GM19455 (cell line): ENCODE measurements at regions not wholly inside any gene's neighbourhood (a gene's known extent, or its start where the extent isn't known, plus 50 kb on each side); places are given as distances from the start of the nearest gene placed in this dataset.
"Not testable (repeated sequence)": the region's sequence is repeated elsewhere in the genome, so short reads cannot be mapped to it uniquely, and the experiment has no call there.

Experiments
- ATAC-seq: cut with Tn5 transposase; IDR thresholded peaks from one replicate; pipeline ENCODE4 v1.9.1; 2021; ENCODE audit not compliant: unreplicated experiment

- no peak for ATAC-seq
These were observed 189.6 kb downstream of the DUSP6 start for GRCh38 chr12:89162589-89163261.

DNA sequence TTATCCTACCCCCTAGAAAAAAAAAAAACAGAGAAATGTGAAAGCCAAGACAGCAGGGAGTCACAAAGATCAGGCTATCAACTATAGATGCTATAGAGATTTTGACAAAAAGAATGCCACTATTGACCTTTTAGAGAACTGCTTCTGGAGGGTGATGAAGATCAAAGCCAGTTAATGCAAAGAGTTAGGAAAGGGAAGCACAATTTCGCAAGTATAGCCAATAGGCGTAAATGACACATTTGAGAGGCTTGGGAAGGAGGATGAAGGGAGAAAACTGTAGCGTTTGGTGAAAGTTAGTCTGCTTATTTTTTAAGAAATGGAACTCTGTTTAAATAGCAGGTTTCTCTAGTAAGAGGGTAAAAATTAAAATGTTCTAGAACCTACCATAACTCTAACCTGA lies 190.7 kb downstream of the DUSP6 start:
- ATAC-seq = no peak

DNA sequence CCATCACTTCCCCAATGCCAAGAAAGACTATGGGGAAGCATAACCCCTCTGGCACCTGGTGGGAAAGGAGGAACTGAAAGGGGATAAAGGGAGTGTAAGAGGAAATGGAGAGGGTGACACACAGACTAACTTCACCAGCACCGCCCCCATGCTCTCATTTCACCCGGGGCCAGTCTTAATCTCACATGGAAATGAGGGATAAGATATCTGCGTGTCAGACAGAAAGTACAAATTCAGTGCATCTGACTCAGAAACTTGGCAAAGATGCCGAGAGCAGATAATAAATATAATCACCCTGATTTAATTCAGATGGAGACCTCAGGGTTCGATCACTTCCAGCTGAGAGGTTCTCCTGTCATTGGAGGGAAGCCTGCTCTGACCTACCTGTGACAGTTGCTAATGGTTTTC lies 191.6 kb downstream of the DUSP6 start:
- ATAC-seq = no peak

DNA sequence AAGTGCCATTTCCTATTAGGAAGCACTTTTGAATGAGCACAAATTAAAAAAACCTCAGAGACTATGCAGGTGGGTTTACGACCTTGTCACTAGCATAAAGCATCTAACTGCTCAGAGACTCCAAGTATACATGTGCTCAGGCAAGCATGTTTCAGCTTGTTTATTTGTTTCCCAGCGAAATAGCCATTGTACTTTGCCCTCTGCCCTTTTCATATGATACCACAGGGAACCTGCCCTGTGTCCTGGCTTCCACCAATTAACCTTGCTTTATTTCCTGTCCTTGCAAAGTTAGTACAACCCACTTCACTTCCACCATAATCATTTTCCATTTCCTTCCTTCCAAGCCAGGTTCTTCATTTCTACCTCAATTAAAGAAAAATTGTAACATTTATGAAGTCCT lies 194.9 kb downstream of the DUSP6 start:
- no peak for ATAC-seq

GRCh38 chr12:89156862-89157262 lies 195.4 kb downstream of the DUSP6 start:
- no peak for ATAC-seq

GRCh38 chr12:89156340-89156739 lies 196.0 kb downstream of the DUSP6 start:
- no peak for ATAC-seq

DNA sequence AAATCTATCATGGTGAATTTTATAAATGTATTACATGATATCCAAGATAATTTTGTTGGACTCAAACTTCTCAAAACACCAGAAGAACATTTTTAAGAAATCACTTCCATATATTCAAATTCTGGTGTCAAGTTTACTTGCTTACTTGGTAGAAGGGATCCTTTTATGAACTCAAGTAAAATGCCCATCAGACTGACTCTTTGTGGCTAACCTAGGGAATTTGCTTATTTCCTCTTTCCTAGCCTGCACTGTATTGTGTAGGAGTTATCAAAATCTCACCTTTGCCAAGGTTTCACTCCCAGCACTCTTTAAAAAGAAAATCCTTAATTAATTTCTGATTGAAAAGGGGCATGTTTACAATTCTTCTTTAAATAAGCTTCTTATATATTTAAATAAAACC lies 196.5 kb downstream of the DUSP6 start:
- no peak for ATAC-seq

- ATAC-seq = no peak
These were observed 197.4 kb downstream of the DUSP6 start for GRCh38 chr12:89154743-89155499.

DNA sequence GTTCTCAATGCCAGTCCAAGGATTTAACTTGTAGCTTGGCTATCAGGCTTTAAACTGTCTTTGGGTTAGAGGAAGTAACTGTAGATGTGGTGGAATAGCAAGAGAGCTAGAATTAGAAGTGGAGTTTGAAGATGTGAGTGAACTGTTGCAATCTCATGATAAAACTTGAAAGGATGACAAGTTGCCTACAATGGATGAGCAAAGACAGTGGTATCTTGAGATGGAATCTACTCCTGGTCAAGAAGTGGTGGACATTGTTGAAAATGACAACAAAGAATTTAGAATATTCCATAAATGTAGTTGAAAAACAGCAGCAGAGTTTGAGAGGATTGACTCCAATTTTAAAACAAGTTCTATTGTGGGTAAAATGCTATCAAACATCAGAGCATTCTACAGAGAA lies 199.0 kb downstream of the DUSP6 start:
- no peak for ATAC-seq

- ATAC-seq = no peak
These were observed 200.8 kb downstream of the DUSP6 start for GRCh38 chr12:89151536-89151935.

DNA sequence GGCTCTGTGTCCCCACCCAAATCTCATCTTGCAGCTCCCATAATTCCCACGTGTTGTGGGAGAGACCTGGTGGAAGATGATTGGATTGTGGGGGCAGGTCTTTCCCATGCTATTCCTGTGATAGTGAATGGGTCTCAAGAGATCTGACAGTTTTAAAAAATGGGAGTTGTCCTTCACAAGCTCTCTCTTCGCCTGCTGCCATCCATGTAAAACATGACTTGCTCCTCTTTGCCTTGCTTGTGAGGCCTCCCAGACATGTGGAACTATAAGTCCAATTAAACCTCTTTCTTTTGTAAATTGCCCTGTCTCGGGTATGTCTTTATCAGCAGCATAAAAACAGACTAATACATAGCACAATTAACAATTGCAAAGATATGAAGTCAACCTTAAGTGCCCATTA lies 201.5 kb downstream of the DUSP6 start:
- ATAC-seq = not testable (repeated sequence)

GRCh38 chr12:89140602-89141238 lies 211.6 kb downstream of the DUSP6 start:
- ATAC-seq = no peak

GRCh38 chr12:89140141-89140540 lies 212.2 kb downstream of the DUSP6 start:
- ATAC-seq = no peak

GRCh38 chr12:89139390-89139789 lies 212.9 kb downstream of the DUSP6 start:
- ATAC-seq = no peak

DNA sequence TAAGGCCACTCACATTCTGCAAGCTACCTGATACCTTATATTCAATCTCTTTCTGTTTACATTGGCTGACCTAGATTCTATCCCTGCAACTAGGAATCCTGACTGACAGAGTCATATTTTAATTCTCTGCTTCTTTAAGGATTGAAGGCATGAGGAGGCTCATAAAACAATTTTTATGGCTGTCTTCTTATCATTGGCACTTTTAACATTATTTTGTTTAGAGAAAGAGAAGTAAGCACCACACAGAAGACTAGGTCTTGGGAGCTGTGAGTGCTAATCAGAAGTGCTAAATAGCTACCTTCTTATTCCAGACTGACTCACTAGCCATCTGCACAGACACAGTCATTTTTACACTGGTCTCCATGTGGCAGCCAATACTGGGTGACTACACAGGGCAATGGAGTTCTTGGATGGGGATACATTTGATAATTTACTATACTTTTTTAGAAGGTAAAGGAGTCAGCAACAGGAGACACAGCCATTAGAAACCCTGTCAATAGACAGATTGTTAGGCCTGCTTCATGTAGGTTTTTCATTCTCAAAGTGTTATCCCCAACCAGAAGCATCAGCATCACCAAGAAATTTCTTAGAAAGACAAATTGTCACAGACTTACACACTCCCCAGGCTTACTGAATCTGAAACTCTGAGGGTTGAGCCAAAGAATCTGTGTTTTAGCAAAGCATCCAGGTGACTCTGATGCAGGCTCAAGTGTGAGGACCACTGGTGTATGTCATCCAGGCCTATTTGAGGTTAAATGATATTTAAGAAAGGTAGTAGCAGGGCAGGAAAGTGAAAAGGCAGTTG lies 214.1 kb downstream of the DUSP6 start:
- ATAC-seq = no peak

GRCh38 chr12:89135976-89136634 lies 216.2 kb downstream of the DUSP6 start:
- ATAC-seq = no peak

- ATAC-seq = no peak
These were observed 218.0 kb downstream of the DUSP6 start for GRCh38 chr12:89134213-89134770.

GRCh38 chr12:89129167-89129870 lies 223.0 kb downstream of the DUSP6 start:
- no peak for ATAC-seq

- no peak for ATAC-seq
These were observed 225.6 kb downstream of the DUSP6 start for GRCh38 chr12:89126712-89127111.

DNA sequence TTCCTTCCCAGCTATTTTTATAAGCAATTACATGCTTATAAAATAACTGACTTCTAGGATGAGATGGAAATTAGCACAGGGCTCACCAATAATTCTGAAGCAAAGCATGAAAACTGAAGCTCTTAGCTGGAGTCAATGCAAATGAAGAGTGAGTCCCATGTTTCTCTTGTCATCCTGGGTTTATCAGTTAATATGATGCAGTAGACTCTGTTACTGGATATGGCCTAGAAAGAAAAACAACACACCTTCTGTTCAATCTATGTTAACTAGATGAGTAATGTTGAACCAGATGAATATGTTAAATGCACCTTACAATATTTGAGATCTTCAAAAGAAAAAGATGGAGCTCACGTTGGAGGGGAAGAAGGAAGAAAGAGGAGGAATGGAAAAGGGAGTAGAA lies 229.4 kb downstream of the DUSP6 start:
- ATAC-seq = no peak
